NCI-H1417 treated with DMSO at 0.1 percent for 48 hours (cell line): ENCODE measurements at regions not wholly inside any gene's neighbourhood (a gene's known extent, or its start where the extent isn't known, plus 50 kb on each side); places are given as distances from the start of the nearest gene placed in this dataset.
"Not testable (repeated sequence)": the region's sequence is repeated elsewhere in the genome, so short reads cannot be mapped to it uniquely, and the experiment has no call there.

ENCODE experiments used
- DNase-seq: peaks from one replicate; lab custom pipeline; 2025; lab: John Stamatoyannopoulos, UW

- not testable (repeated sequence) for DNase-seq
Measured at GRCh38 chr4:189697675-189698245, 242.9 kb upstream of the FRG1 start.

- not testable (repeated sequence) for DNase-seq
Measured at GRCh38 chr4:189703000-189703399, 237.7 kb upstream of the FRG1 start.

DNA sequence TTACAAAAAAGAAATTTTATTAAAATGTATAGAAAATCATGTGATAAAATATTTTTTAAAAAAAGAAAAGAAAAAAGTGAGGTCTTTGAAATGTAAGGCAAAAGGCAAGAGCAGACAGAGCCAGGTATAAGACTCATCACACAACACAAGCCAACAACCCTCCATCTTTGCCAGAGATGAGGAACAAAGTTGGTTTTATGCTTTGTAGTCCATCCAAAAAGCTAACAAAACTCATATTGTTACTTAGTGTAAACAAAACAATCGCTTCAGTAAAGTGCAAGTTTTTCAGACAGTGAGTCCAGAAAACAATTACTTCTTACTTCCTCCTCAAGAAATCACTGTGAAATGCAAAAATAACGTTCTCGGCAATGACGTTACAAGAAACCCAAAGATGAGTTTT is 233.9 kb upstream of the FRG1 start:
- DNase-seq = not testable (repeated sequence)

GRCh38 chr4:189707227-189707626 is 233.4 kb upstream of the FRG1 start:
- DNase-seq = not testable (repeated sequence)

- not testable (repeated sequence) for DNase-seq
Measured at GRCh38 chr4:189711956-189712355, 228.7 kb upstream of the FRG1 start.

DNA sequence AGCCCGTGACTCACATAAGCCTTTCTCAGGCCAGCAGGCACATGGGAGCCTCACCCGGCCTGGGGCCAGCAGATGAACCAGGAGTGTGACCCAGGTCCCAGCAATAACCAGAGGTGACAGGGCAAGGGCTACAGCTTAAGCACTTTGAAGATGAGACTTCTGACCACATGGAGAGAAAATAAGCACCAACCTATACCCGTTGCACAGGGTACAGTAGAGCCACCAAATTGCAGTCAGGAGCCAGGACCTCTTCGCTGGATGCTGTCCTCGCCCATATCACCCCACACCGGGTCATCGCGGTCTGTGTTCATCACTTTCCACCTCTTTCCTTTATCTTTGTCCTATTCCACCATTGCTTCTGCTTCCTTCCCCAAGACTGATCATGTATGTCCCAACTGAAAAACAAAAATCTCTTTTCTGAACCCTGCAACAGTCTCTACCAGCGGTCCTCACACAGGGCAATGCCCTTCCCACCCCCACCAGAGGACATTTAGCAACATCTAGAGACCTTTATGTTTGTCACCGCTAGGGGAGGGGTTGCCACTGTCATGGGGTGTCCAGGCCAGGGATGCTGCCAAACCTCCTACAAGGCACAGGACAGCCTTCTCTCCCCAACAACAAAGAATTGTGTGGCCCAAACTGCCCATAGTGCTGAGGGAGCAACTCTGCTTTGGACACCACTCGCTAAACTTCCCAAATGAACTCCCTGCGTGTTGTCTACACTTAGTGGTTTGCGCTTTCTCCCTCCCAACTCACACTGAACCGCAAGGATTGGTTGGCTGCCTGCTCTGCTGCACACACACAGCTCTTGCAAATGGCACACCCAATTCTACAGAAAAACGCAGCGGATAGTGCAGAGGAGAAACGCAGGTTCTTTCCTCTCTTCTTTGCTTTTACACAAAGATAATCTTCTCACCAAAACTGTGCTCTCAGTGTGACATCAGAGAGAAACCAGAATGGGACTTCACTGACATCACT is 219.4 kb upstream of the FRG1 start:
- DNase-seq = not testable (repeated sequence)

- not testable (repeated sequence) for DNase-seq
Measured at GRCh38 chr4:189722324-189723003, 218.2 kb upstream of the FRG1 start.

DNA sequence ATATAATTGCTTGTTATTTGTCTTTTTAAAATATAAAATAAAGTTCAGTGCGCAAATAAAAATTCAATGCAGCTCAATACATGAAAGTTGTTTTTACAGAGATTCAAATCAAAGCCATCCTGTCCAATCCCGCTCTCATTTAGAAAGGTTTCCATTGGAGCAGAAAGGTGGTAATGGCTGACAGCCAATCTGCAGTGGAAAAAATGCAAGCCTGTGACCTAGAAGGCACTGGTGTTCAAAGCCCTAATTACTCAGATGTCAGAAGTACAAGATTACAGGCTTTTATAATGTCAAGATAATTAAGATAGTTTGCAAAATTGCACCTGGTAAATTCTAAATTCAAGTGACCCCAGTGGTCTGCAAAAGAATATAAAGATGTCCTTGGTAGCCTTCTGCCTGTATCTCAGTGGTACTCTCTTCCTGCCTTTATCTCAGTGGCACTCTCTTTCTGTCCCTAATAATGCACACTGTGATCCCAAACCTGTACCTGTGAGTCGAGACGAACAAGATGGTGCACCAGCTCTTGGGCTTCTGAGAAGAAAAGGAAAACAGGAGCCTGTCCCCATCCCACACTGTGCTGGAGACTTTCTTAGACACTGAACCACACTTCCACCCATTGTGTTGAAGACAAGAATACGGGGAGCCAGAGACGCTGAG is 212.6 kb upstream of the FRG1 start:
- DNase-seq = not testable (repeated sequence)

GRCh38 chr4:189731989-189732388 is 208.7 kb upstream of the FRG1 start:
- not testable (repeated sequence) for DNase-seq

- DNase-seq = not testable (repeated sequence)
Measured at GRCh38 chr4:189733507-189733906, 207.2 kb upstream of the FRG1 start.

GRCh38 chr4:189734648-189735267 is 205.9 kb upstream of the FRG1 start:
- DNase-seq = not testable (repeated sequence)

GRCh38 chr4:189736656-189737055 is 204.0 kb upstream of the FRG1 start:
- not testable (repeated sequence) for DNase-seq

- DNase-seq = not testable (repeated sequence)
Measured at GRCh38 chr4:189740118-189740517, 200.6 kb upstream of the FRG1 start.

GRCh38 chr4:189740873-189741272 is 199.8 kb upstream of the FRG1 start:
- no peak for DNase-seq

DNA sequence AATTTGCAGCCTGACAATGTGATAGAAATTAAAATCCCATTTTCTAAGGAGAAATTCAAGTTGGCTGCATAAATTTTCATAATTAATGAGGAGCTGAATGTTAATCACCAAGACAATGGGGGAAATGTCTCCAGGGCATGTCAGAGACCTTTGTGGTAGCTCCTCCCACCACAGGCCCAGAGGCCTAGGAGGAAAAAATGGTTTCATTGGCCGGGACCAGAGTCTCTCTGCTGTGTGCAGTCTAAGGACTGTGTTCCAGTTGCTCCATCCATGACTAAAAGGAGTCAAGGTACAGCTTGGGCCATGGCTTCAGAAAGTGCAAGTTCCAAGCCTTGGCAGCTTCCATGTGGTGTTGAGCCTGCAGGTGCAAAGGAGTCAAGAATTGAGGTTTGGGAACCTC is 187.6 kb upstream of the FRG1 start:
- not testable (repeated sequence) for DNase-seq

DNA sequence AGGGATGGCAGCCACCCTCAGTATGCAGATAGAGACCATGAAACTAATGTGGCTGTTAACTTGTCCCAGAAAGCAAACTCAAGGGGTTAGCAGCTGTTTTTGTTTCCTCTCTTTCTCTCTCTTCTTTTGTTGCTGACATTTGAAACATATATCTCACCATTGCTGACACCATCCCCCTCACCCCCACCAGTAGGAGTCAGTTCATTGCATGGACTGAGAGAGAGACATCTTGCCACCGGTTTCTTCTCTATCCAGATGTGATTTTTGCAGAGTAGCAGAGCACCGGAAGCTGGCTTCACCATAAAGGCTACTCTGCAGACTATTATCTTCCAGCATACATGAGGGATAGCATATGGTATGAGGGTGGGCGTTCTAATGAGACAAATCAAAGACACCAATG is 177.1 kb upstream of the FRG1 start:
- DNase-seq = no peak

- no peak for DNase-seq
Measured at GRCh38 chr4:189765301-189765700, 175.4 kb upstream of the FRG1 start.

- no peak for DNase-seq
Measured at GRCh38 chr4:189765736-189766135, 174.9 kb upstream of the FRG1 start.

GRCh38 chr4:189767941-189768340 is 172.7 kb upstream of the FRG1 start:
- DNase-seq = no peak

DNA sequence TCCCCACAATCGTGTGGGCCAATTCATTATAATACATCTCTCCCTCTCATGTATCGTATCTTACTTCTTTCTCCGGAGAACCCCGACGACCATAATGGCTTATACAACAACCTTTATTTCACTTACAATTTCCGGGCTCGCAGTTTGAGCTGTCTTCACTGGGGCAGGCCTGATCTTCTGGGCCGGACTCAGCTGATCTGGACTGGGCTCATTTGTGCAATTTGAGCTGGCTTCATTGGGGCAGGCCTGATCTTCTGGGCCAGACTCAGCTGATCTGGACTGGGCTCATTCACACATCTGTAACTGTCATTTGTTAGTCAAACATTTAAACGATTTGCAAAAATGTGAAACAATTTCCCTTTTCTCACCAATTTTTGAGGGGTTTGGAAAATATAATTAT is 171.5 kb upstream of the FRG1 start:
- DNase-seq = no peak

DNA sequence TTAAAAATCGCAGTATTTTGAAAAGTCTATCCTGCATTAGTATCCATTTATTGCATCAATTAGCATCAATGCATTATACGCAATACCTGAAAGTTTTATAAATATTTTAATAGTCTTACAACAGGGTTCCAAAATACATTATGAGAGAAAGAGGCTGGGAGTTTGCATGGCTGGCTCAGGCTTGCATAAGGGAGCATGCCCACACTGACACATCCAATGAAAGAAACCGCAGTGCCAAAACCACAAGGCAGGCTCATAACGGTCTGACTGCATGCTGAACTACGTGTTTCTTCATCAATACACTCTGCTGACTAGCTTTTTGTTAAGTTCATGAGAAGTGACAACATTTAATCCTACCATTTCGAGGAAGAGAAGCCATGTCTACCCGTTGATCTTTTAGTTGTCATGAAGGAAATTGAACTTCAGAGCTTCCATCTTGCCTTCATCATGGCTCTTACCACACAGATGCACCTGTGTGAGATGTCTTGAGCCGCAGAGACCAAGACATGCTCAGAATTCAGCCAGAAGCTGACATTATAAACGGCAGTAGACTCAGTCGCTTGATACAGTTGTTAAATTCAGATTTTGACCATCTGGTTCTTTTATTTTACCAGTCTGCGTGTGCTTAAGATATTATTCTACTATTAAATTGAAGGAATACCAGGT is 168.8 kb upstream of the FRG1 start:
- DNase-seq = no peak
